ENCODE measurements at regions not wholly inside any gene's neighbourhood (a gene's known extent, or its start where the extent isn't known, plus 50 kb on each side); places are given as distances from the start of the nearest gene placed in this dataset.
"Not testable (repeated sequence)": the region's sequence is repeated elsewhere in the genome, so short reads cannot be mapped to it uniquely, and the experiment has no call there.

DNA sequence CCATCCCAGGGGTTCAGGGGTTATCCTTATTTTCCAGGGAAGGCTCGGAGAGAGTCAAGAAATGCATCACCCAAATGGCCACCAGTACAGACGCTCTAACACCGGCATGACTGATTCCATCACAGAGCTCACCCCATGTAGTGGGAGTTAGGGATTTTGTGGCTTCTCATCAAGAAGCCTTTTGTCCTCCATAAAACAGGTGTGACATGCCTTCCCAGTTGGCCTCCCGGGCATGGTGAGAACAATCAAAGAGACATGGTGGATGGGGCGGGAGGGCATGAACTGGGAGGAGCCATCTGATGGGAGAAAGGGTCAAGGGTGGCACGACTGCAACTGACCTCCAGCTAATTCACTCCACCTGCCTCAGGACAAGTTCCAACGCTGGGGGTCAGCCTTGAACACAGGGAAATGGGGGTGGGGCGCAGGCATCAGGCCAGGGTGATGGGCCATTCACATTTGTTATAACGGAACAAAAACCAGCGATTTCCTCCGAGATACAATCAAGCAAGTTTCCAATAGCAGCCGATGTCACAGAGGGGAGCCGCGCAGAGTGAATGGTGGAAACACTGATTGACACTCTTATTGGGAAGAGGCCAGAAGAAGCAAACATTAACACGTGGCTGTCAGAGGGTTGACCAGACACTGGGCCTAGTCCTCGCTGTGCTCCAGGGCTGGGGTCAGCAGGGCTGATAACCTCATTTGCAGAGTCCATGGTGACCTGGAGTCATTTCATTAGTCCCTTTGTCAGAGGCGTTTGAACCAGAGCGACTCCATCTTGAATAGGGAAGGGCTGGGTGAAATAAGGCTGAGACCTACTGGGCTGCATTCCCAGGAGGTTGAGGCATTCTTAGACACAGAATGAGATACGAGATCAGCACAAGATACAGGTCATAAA lies 80.5 kb upstream of the HPCAL1 start:
- Mint-ChIP-seq H3K27ac (no peak overlapping the region), H3K4me3 (no peak overlapping the region), H3K27me3 (no peaks in the 10 kb centered on the region), H3K36me3 (ENCODE audit: low read depth) (no peaks in the 10 kb centered on the region), H3K9me3 (no peaks in the 10 kb centered on the region), H3K4me1 (peaks cover 2% of the 10 kb centered on the region)
- no peak for DNase-seq
- CTCF ChIA-PET: no interaction called here
- POLR2A ChIA-PET: no interaction called here

DNA sequence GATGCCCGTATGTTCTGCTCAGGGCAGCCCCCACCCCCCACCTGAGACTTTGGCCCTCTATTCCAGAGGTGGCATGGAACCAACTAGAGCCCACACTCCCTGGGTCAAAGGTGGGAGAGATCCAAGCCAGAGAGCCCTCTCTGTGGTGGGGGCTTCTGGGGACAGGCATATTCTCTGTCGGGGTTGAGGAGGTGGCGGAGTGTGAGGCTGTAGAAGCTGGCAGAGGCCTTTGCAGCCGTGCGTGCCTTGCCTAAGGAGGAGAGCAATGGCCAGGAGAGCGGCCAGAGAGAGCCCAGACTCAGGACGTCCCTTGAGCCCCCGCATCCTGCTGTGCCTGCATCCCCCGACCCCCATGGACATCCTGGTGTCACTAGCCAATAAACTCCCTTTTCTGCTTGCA lies 79.2 kb upstream of the HPCAL1 start:
- Mint-ChIP-seq H3K9me3 (no peaks in the 10 kb centered on the region), H3K4me1 (peaks cover 2% of the 10 kb centered on the region), H3K36me3 (ENCODE audit: low read depth) (no peaks in the 10 kb centered on the region), H3K27me3 (no peaks in the 10 kb centered on the region), H3K4me3 (no peak overlapping the region), H3K27ac (no peak overlapping the region)
- ChIA-PET POLR2A (no interaction called here), CTCF (no interaction called here)
- DNase-seq: no peak

DNA sequence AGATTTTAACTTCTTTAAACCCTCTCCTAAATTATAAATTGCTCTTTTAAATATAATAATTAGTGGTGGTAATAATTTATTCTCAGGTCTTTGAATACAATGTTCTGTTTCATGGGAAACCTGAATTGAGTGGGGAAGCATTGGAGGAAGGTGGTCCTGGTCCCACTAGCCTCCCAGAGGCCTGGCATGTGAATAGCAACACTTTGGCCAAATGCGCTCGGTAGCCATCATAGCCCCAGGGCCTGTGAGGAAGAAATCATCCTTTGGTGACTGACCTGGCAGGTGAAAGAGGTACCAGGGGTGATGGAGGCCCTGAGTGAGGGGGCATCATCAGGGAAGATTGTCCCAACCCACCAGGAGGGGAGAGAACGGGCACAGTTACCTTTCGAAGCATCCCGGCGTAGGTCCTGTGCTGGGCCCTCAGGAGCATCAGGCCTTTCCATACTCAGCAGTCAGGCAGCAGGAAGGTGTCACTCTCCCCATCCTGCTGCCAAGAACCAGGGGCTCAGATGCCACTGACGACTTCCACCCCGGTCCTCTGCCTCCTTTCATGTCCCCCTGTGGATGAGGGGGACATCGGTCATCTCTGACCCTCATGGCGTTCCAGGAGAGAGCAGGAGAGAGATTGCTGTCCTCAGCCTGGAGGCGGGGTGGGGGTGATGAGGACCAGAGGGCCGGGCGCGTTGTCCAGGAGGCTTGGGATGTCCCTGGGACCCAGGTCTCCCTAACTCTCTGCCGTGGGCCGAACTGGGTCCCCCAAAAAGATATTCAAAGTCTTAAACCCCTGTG lies 78.6 kb upstream of the HPCAL1 start:
- peaks cover 2% of the 10 kb centered on the region for H3K4me1 Mint-ChIP-seq

GRCh38 chr2:10224734-10225133 lies 78.0 kb upstream of the HPCAL1 start:
- ChIA-PET CTCF (no interaction called here), POLR2A (no interaction called here)
- no peak overlapping the region for H3K27ac Mint-ChIP-seq
- H3K9me3 Mint-ChIP-seq: no peaks in the 10 kb centered on the region
- H3K36me3 Mint-ChIP-seq (ENCODE audit: low read depth): no peaks in the 10 kb centered on the region
- peaks cover 2% of the 10 kb centered on the region for H3K4me1 Mint-ChIP-seq
- no peaks in the 10 kb centered on the region for H3K27me3 Mint-ChIP-seq
- no peak for DNase-seq
- H3K4me3 Mint-ChIP-seq: no peak overlapping the region

More for the DNA sequence above, 78.6 kb upstream of the HPCAL1 start:
- DNase-seq: no peak
- H3K9me3 Mint-ChIP-seq: no peaks in the 10 kb centered on the region
- no peak overlapping the region for H3K4me3 Mint-ChIP-seq
- no peaks in the 10 kb centered on the region for H3K36me3 Mint-ChIP-seq (ENCODE audit: low read depth)
- H3K27ac Mint-ChIP-seq: no peak overlapping the region
- no peaks in the 10 kb centered on the region for H3K27me3 Mint-ChIP-seq
- ChIA-PET CTCF (no interaction called here), POLR2A (no interaction called here)

DNA sequence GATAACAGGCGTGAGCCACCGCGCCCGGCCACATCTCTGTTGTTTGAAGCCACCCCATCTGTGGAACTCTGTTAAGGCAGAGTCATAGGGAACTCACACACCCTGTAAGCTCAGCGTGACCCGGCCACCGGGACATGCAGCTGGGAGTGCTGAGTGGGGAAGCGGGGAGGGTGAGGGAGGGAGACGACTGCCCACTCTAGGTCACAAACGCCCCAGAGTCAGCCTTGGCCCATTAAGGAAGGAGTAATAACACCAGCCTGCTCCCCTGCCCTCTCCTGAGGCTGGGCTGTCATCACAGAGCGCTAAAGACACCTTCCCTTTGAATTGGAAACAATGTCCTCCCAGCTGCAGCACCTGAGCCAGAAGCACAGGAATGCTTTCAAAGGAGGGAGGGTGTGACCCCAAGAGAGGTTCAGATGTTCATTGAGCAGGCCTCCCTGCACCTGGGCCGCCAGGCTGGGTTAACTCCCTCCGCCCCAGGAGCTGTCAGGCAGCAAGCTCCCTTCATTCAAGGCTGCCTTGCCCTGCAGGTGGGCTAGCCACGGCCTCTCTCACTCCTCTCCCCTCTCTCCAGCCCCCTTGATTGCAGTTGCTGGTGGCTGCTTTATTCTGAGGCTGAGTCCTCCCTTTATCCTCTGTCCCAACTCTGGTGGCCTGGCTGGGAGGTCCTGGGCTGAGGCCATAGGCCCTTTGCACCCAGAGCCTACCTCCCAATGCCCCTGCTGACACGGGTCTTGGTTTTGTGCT lies 77.2 kb upstream of the HPCAL1 start:
- no peaks in the 10 kb centered on the region for H3K9me3 Mint-ChIP-seq
- H3K27me3 Mint-ChIP-seq: no peaks in the 10 kb centered on the region
- ChIA-PET POLR2A (no interaction called here), CTCF (interaction anchor here (1.1 to 3.0 kb wide), 2 partner anchors 183 to 210 kb away, joined by 3 to 10 read pairs; no protein-coding TSS in a partner anchor)
- no peak overlapping the region for H3K27ac Mint-ChIP-seq
- DNase-seq: no peak
- H3K4me1 Mint-ChIP-seq: peaks cover 2% of the 10 kb centered on the region
- H3K4me3 Mint-ChIP-seq: no peak overlapping the region
- H3K36me3 Mint-ChIP-seq (ENCODE audit: low read depth): no peaks in the 10 kb centered on the region

DNA sequence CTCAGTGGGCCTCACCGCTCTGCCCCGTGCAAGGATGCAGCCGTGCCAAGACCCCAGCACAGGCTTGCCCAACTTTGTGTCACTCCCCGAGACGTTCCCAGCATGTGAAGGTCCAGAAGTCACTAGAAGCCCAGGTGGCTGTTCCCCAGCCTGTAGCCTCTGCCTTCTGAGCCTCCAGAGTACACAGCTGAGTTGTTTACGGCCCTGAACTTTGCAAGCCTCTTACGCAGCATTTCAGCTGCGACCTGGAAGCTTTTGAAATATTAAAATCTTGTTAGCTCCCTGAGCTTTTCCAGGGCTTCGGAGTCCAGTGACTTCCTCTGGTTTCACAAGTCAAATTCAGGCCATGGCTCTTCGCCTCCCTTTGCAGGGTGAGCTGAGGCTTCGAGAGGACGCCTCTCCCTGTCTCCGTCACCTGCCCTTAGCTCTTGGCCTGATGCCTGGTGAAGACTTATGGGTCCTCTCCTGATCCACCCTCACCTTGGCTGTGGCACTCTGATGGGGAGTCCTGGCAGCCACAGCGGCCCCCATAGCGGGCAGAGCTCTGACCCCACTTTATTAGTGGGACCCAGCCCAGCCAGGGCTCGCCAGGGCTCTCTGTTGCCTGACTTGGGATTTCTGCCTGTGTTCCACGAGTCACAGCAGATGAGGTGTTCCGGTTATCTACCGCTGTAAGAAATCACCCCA lies 76.5 kb upstream of the HPCAL1 start:
- no peak for DNase-seq
- peaks cover 2% of the 10 kb centered on the region for H3K4me1 Mint-ChIP-seq
- ChIA-PET POLR2A (no interaction called here), CTCF (interaction anchor here (1.1 to 3.0 kb wide), 2 partner anchors 183 to 209 kb away, joined by 3 to 10 read pairs; no protein-coding TSS in a partner anchor)
- no peaks in the 10 kb centered on the region for H3K27me3 Mint-ChIP-seq
- no peaks in the 10 kb centered on the region for H3K9me3 Mint-ChIP-seq
- H3K36me3 Mint-ChIP-seq (ENCODE audit: low read depth): no peaks in the 10 kb centered on the region
- no peak overlapping the region for H3K4me3 Mint-ChIP-seq
- no peak overlapping the region for H3K27ac Mint-ChIP-seq

DNA sequence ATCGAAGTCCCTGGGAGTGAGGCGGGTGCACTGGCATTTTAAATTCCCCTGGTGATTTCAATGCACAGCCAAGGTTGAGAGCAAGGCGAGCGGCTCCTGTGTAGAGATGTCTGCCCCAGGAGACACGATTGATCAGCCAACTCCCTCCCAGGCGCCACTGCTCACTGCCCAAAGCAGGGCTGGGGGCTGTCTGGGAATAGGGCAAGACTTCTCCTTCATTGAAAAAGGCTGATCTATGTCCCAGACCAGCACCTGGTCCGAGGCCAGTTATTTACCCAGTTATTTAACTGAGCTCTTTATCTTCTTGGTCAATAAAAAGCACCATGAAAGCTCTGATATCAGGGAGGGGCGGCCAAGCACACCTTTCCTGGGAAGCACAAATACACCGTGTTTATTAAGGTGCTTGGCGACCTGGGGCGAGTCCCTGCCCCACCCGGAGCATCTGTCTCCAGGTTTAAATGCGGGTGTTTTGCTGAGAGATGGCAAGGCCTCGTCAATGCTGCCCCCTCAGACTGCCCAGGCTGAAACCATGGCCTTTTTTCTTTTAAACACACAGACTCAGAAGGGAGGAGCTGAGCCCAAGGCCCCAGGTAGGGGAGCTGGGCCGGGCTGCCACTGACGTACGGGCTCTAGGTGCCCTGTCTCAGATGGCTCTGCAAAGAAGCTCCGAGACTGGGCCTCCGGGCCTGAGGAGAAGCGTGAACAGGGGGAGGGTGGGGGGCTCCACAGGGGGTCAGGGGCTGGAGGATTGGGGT lies 73.9 kb upstream of the HPCAL1 start:
- H3K4me1 Mint-ChIP-seq: peaks cover 4% of the 10 kb centered on the region
- H3K4me3 Mint-ChIP-seq: no peak overlapping the region
- peaks cover 6% of the 10 kb centered on the region for H3K9me3 Mint-ChIP-seq
- no peaks in the 10 kb centered on the region for H3K36me3 Mint-ChIP-seq (ENCODE audit: low read depth)
- no peaks in the 10 kb centered on the region for H3K27me3 Mint-ChIP-seq
- DNase-seq: no peak
- ChIA-PET POLR2A (no interaction called here), CTCF (interaction anchor here (1.3 to 3.0 kb wide), 2 partner anchors 180 kb away, joined by 4 to 10 read pairs; no protein-coding TSS in a partner anchor)
- no peak overlapping the region for H3K27ac Mint-ChIP-seq

DNA sequence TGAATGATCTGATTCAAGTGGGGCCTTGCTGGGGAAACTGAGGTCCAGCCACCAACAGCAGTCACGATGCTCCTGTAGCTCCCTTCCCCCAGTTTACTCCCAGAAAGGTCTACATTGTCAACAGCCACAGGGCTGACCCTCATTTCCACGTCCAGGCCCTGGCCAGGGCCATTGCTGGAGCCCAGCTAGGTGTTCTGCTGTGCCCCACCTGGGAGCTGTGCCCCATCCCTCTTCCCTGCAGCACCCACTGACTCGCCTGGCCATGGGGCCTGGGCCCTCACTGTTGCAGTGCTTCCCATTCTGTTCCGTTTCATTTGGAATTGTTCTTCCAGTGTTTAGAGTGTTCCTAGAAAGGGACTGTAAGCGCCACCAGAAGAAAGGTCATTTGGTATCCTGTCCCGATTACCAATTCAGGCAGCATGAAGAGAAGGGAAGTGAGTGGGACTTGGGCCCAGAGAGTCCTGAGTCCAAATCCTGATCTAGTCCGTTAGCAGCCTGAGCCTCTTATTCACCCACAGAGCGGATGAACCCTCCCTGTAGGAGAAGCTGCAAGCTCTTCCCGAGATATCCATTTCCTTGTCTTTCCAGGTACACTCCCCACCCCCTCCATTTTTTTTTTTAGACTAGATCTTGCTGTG lies 73.1 kb upstream of the HPCAL1 start:
- POLR2A ChIA-PET: no interaction called here
- H3K9me3 Mint-ChIP-seq: peaks cover 6% of the 10 kb centered on the region

DNA sequence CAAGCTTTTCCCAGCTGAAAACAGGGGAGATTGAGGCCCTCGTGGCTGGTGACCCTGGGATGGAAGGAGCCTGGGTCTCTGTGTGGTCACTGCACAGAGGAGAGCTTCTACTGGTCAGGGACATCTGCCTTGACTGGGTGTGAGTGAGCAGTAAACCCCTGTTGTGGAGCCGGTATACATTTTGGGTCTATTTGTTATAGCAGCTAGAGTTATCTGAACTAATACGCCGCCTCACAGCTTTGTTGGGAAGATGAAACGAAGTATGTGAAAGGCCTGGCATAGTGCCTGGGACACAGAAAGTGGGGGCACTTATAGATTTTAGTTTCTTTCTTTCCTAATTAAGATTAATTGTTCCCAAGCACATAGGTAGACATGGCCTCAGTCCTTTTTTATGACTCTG lies 72.2 kb upstream of the HPCAL1 start:
- CTCF ChIA-PET: no interaction called here
- POLR2A ChIA-PET: no interaction called here

More for the DNA sequence above, 73.1 kb upstream of the HPCAL1 start:
- H3K36me3 Mint-ChIP-seq (ENCODE audit: low read depth): no peaks in the 10 kb centered on the region
- no peak overlapping the region for H3K27ac Mint-ChIP-seq
- no peak for DNase-seq
- H3K4me3 Mint-ChIP-seq: no peak overlapping the region
- no peaks in the 10 kb centered on the region for H3K27me3 Mint-ChIP-seq
- CTCF ChIA-PET: interaction anchor here (1.3 kb wide), 1 partner anchor 180 kb away, joined by 4 read pairs; no protein-coding TSS in a partner anchor
- peaks cover 4% of the 10 kb centered on the region for H3K4me1 Mint-ChIP-seq

GRCh38 chr2:10230921-10231320 lies 71.8 kb upstream of the HPCAL1 start:
- H3K36me3 Mint-ChIP-seq (ENCODE audit: low read depth); H3K4me1 Mint-ChIP-seq; H3K9me3 Mint-ChIP-seq; H3K4me3 Mint-ChIP-seq; H3K27ac Mint-ChIP-seq; POLR2A ChIA-PET; CTCF ChIA-PET; DNase-seq; H3K27me3 Mint-ChIP-seq: not testable (repeated sequence)

More for the DNA sequence above, 72.2 kb upstream of the HPCAL1 start:
- no peaks in the 10 kb centered on the region for H3K36me3 Mint-ChIP-seq (ENCODE audit: low read depth)
- no peak overlapping the region for H3K4me3 Mint-ChIP-seq
- H3K4me1 Mint-ChIP-seq: peaks cover 4% of the 10 kb centered on the region
- no peak overlapping the region for H3K27ac Mint-ChIP-seq
- no peaks in the 10 kb centered on the region for H3K27me3 Mint-ChIP-seq
- no peak for DNase-seq
- H3K9me3 Mint-ChIP-seq: peaks cover 6% of the 10 kb centered on the region

- no peaks in the 10 kb centered on the region for H3K36me3 Mint-ChIP-seq (ENCODE audit: low read depth)
- DNase-seq: no peak
- H3K9me3 Mint-ChIP-seq: peaks cover 6% of the 10 kb centered on the region
- ChIA-PET CTCF (no interaction called here), POLR2A (no interaction called here)
- no peaks in the 10 kb centered on the region for H3K27me3 Mint-ChIP-seq
- H3K27ac Mint-ChIP-seq: no peak overlapping the region
- no peak overlapping the region for H3K4me3 Mint-ChIP-seq
- peaks cover 4% of the 10 kb centered on the region for H3K4me1 Mint-ChIP-seq
Observed at GRCh38 chr2:10231551-10232085, 71.1 kb upstream of the HPCAL1 start.

Measured in activated CD4-positive, alpha-beta memory T cell treated with anti-CD3 and anti-CD28 coated beads, Interleukin-2, amount 10 ng/mL, durations not matched to agents 7 days and 5 days (primary cell).